ENCODE measurements at regions not wholly inside any gene's neighbourhood (a gene's known extent, or its start where the extent isn't known, plus 50 kb on each side); places are given as distances from the start of the nearest gene placed in this dataset.

- DNase-seq (ENCODE audit: low spot score): no peak
Measured at GRCh38 chr1:186736971-186737685, 56.9 kb upstream of the PTGS2 start.

GRCh38 chr1:186735463-186735862 lies 55.2 kb upstream of the PTGS2 start:
- DNase-seq (ENCODE audit: low spot score): no peak

DNA sequence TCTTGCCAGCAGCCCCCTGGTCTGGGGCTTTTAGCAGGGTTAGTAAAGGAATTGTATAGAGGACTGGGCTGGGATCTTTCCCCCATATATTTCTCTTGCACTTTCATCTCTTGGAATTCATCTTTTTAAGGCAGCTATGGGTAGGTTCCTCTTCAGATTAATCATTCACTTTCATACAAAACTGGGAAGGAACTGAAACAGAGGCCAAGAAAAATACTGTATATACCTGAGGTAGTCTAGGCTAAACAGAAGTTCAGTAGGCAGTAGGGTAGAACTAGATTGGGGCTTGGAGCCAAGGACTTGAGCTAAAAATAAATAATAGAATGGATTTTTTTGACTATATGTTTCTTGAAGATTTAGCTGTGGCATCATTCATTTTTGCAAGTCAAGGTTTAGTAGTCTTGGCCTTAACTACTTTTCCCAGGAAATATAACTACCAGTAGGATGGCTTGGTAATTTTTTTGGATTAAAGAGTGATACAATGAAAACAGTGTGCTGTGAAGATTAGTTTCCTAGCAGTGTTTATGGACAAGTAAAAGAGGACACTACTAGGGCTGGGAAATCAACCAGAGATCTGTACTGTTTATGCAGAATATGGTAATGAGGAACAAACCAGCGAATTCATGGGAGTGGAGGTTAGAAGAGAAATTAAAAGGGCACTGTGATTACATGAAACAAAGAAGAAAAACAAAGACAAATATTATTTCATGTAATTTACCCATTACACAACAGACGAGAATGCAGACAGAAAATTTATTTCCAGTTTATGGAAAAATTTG lies 50.9 kb upstream of the PTGS2 start:
- no peak for DNase-seq (ENCODE audit: low spot score)

Measured in COLO829 (cell line).